ENCODE measurements at regions not wholly inside any gene's neighbourhood (a gene's known extent, or its start where the extent isn't known, plus 50 kb on each side); places are given as distances from the start of the nearest gene placed in this dataset.
"Not testable (repeated sequence)": the region's sequence is repeated elsewhere in the genome, so short reads cannot be mapped to it uniquely, and the experiment has no call there.

DNA sequence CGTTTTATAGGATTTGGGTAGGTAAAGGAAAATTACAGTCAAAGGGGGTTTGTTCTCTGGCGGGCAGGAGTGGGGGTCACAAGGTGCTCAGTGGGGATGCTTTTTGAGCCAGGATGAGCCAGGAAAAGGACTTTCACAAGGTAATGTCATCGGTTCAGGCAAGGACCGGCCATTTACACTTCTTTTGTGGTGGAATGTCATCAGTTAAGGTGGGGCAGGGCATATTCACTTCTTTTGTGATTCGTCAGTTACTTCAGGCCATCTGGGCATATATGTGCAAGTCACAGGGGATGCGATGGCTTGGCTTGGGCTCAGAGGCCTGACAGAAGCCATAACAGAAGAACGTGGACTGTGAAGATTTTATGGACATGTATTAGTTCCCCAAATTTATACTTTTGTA is 65.6 kb upstream of the SRD5A3 start:
- not testable (repeated sequence) for TF ChIP-seq POLR2A, POLR2AphosphoS5 (IDR thresholded peaks at IDR 0.05)
- TF ChIP-seq, protein P1, sequence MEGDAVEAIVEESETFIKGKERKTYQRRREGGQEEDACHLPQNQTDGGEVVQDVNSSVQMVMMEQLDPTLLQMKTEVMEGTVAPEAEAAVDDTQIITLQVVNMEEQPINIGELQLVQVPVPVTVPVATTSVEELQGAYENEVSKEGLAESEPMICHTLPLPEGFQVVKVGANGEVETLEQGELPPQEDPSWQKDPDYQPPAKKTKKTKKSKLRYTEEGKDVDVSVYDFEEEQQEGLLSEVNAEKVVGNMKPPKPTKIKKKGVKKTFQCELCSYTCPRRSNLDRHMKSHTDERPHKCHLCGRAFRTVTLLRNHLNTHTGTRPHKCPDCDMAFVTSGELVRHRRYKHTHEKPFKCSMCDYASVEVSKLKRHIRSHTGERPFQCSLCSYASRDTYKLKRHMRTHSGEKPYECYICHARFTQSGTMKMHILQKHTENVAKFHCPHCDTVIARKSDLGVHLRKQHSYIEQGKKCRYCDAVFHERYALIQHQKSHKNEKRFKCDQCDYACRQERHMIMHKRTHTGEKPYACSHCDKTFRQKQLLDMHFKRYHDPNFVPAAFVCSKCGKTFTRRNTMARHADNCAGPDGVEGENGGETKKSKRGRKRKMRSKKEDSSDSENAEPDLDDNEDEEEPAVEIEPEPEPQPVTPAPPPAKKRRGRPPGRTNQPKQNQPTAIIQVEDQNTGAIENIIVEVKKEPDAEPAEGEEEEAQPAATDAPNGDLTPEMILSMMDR (IDR thresholded peaks at IDR 0.05): not testable (repeated sequence)
